Neural progenitor cell (in vitro differentiated cells): ENCODE measurements at regions not wholly inside any gene's neighbourhood (a gene's known extent, or its start where the extent isn't known, plus 50 kb on each side); places are given as distances from the start of the nearest gene placed in this dataset.

Source experiments
- DNase-seq: peaks from one replicate; pipeline ENCODE4 v3.0.0-alpha.2; 2016; ENCODE audit warnings: low spot score
- H2AFZ ChIP-seq: fragments of 200-600 bp; sonication (generic); replicated peaks from 2 replicates; pipeline ENCODE4 v1.6.1; 2016; ENCODE audit warnings: antibody characterized with exemption
- H3F3A ChIP-seq: fragments of 200-600 bp; sonication (generic); 2 replicates; pipeline ENCODE4 v1.6.1; 2016; ENCODE audit warnings: antibody characterized with exemption, low read depth
- H3K27ac ChIP-seq: fragments of 200-600 bp; sonication (generic); 2 replicates; pipeline ENCODE4 v1.5.1; 2016; ENCODE audit warnings: mild to moderate bottlenecking
- H3K27me3 ChIP-seq: fragments of 200-600 bp; sonication (generic); 2 replicates; pipeline ENCODE4 v1.6.1; 2016; ENCODE audit warnings: mild to moderate bottlenecking, moderate library complexity
- H3K36me3 ChIP-seq: fragments of 200-600 bp; sonication (generic); 2 replicates; pipeline ENCODE4 v1.5.1; 2016
- H3K4me1 ChIP-seq: fragments of 200-600 bp; sonication (generic); 2 replicates; pipeline ENCODE4 v1.6.1; 2016; ENCODE audit warnings: mixed run types
- H3K4me2 ChIP-seq: fragments of 200-600 bp; sonication (generic); 2 replicates; pipeline ENCODE4 v1.6.1; 2016
- H3K4me3 ChIP-seq: fragments of 200-600 bp; sonication (generic); 2 replicates; pipeline ENCODE4 v1.5.1; 2016
- H3K79me2 ChIP-seq: fragments of 200-600 bp; sonication (generic); 2 replicates; pipeline ENCODE4 v1.6.1; 2016; ENCODE audit warnings: low read depth
- H3K9ac ChIP-seq: fragments of 200-600 bp; sonication (generic); 2 replicates; pipeline ENCODE4 v1.6.1; 2016
- H3K9me3 ChIP-seq: fragments of 200-600 bp; sonication (generic); 2 replicates; pipeline ENCODE4 v1.5.1; 2016; ENCODE audit warnings: low read depth
- H4K20me1 ChIP-seq: fragments of 200-600 bp; sonication (generic); 2 replicates; pipeline ENCODE4 v1.6.1; 2016; ENCODE audit warnings: low read depth
- H3K27ac Mint-ChIP-seq: 3 replicates; pipeline ENCODE4 v1.8.0; 2021; ENCODE audit warnings: mixed read lengths
- H3K27me3 Mint-ChIP-seq: 2 replicates; pipeline ENCODE4 v1.8.0; 2022; ENCODE audit warnings: low read depth, mild to moderate bottlenecking, inconsistent platforms, moderate library complexity, mixed read lengths; ENCODE audit not compliant: insufficient read depth
- H3K36me3 Mint-ChIP-seq: 3 replicates; pipeline ENCODE4 v1.8.0; 2021; ENCODE audit warnings: mixed read lengths
- H3K4me1 Mint-ChIP-seq: 3 replicates; pipeline ENCODE4 v1.8.0; 2021; ENCODE audit warnings: mixed read lengths
- H3K4me3 Mint-ChIP-seq: 3 replicates; pipeline ENCODE4 v1.8.0; 2021; ENCODE audit warnings: mild to moderate bottlenecking, moderate library complexity, mixed read lengths
- H3K9me3 Mint-ChIP-seq: 3 replicates; pipeline ENCODE4 v1.8.0; 2020; ENCODE audit warnings: mixed read lengths
- EZH2 ChIP-seq: fragments of 200-600 bp; sonication (generic); IDR thresholded peaks from 2 replicates; pipeline ENCODE4 v1.6.1; 2017; ENCODE audit warnings: antibody characterized with exemption, mild to moderate bottlenecking, moderate library complexity
- EZH2phosphoT487 ChIP-seq: fragments of 200-600 bp; sonication (generic); IDR thresholded peaks from 2 replicates; pipeline ENCODE4 v1.6.1; 2017; ENCODE audit warnings: antibody characterized with exemption
- TF ChIP-seq, protein P1 (sequence below): fragments of 200-600 bp; sonication (generic); IDR thresholded peaks from 2 replicates; pipeline ENCODE4 v1.5.1; 2017; ENCODE audit warnings: antibody characterized with exemption, mild to moderate bottlenecking

DNA sequence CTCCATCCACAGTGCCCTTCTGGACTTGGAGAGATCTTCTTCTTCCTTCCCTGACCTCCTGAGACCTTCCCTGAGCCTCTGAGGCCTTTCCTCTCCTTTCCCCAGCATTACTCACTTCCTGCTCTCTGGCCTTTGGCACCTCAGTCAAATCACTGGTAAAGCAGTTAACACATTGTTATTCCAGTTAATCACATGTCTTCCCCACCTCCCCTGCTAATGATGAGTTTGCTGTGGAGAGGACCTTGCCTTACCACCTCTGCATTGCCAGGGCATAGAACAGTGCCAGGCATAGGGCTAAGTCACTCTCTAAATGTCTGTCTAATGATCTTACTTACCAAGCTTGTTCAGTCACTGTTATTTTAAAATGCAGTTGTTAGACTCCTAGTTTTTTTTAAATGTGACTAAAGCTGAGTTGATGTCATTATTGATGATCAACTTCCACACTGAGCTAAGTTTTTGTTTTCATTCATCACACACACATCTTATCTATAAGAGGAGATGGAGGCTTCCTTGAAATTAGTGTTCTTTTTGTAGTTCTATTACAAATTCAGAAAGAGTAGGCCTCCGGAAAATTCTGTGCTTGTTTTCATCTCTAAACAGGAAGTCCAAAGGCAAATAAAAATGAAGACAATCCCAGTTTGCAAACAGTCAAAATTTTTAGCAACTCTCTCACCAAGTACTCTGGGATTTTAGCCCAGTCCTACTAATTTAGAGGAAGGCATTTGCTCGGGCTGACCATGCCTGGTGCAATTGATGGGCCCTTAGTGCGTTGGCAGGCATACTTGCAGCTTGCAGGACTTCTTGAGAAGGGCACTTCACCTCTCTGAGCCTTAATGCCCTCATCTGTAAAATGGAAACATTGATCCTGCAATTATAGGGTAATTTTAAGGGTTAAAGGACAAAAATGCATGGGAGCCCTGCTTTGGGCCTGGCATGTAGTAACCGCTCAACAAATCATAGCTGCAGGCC, 113.7 kb upstream of the SPRED2 start:
- no peak overlapping the region for H3K27ac Mint-ChIP-seq

DNA sequence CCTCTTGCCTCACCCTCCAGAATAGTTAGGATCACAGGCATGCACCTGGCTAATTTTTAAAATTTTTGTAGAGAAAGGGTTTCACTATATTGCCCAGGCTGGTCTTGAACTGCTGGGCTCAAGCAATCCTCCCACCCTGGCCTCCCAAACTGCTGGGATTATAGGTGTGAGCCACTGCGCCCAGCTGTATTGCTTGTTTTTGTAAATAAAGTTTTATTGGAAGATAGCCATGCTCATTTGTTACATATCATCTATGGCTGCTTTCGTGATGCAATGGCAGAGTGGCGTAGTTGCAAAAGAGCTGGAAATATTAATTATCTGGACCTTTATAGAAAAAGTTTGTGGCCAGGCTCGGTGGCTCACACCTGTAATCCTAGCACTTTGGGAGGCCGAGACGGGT, 109.4 kb upstream of the SPRED2 start:
- H3K27ac Mint-ChIP-seq: no peak overlapping the region
- H3K79me2 ChIP-seq: no peaks in the 10 kb centered on the region
- H2AFZ ChIP-seq: no peak overlapping the region

More for the DNA sequence above, 113.7 kb upstream of the SPRED2 start:
- H3K9me3 ChIP-seq: no peaks in the 10 kb centered on the region
- no peak overlapping the region for H3K27ac ChIP-seq
- H3K36me3 ChIP-seq: no peaks in the 10 kb centered on the region
- H4K20me1 ChIP-seq: no peaks in the 10 kb centered on the region
- no peak for DNase-seq
- Mint-ChIP-seq H3K36me3 (no peaks in the 10 kb centered on the region), H3K9me3 (no peaks in the 10 kb centered on the region), H3K27me3 (peaks cover 3% of the 10 kb centered on the region), H3K4me3 (no peak overlapping the region), H3K4me1 (peaks cover 17% of the 10 kb centered on the region)
- H3K27me3 ChIP-seq: no peaks in the 10 kb centered on the region
- H3K9ac ChIP-seq: no peak overlapping the region
- H3K4me1 ChIP-seq: peaks cover 7% of the 10 kb centered on the region
- no peak overlapping the region for H2AFZ ChIP-seq
- H3K79me2 ChIP-seq: no peaks in the 10 kb centered on the region
- no peak overlapping the region for H3K4me3 ChIP-seq
- H3F3A ChIP-seq: no peaks in the 10 kb centered on the region
- H3K4me2 ChIP-seq: no peak overlapping the region
- TF ChIP-seq EZH2 (no peak), EZH2phosphoT487 (no peak)
- TF ChIP-seq, protein P1, sequence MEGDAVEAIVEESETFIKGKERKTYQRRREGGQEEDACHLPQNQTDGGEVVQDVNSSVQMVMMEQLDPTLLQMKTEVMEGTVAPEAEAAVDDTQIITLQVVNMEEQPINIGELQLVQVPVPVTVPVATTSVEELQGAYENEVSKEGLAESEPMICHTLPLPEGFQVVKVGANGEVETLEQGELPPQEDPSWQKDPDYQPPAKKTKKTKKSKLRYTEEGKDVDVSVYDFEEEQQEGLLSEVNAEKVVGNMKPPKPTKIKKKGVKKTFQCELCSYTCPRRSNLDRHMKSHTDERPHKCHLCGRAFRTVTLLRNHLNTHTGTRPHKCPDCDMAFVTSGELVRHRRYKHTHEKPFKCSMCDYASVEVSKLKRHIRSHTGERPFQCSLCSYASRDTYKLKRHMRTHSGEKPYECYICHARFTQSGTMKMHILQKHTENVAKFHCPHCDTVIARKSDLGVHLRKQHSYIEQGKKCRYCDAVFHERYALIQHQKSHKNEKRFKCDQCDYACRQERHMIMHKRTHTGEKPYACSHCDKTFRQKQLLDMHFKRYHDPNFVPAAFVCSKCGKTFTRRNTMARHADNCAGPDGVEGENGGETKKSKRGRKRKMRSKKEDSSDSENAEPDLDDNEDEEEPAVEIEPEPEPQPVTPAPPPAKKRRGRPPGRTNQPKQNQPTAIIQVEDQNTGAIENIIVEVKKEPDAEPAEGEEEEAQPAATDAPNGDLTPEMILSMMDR: no peak

DNA sequence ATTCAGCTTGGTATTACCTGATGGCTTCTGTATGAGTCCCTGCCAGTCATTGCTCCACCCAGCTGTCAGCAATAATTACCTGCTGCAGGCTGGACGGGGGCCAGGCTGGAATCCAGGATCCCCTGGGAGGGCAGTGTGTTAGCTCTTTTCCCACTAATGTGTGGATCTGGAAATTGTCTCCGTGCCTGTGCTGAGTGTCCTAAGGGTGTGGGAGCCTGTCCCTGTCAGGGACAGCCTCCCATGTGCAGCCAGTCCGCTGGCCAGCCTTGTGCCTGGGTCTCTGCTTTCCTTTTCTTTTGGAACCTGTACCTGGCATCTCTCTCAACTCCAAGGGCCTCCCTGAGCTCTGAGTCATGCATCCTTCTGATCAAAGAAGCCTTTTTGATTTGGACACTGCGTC, 107.2 kb upstream of the SPRED2 start:
- no peaks in the 10 kb centered on the region for H3K79me2 ChIP-seq
- Mint-ChIP-seq H3K4me3 (no peak overlapping the region), H3K9me3 (no peaks in the 10 kb centered on the region), H3K36me3 (no peaks in the 10 kb centered on the region), H3K27ac (no peak overlapping the region), H3K4me1 (peaks cover 3% of the 10 kb centered on the region), H3K27me3 (no peaks in the 10 kb centered on the region)
- H2AFZ ChIP-seq: no peak overlapping the region
- no peaks in the 10 kb centered on the region for H3K36me3 ChIP-seq
- H3K27me3 ChIP-seq: no peaks in the 10 kb centered on the region
- no peak overlapping the region for H3K4me3 ChIP-seq
- no peaks in the 10 kb centered on the region for H3F3A ChIP-seq
- H3K9ac ChIP-seq: no peak overlapping the region
- H3K4me1 ChIP-seq: no peaks in the 10 kb centered on the region
- DNase-seq: no peak
- no peak overlapping the region for H3K4me2 ChIP-seq
- H3K27ac ChIP-seq: no peak overlapping the region
- H3K9me3 ChIP-seq: no peaks in the 10 kb centered on the region
- TF ChIP-seq, protein P1: no peak
- TF ChIP-seq EZH2 (no peak), EZH2phosphoT487 (no peak)
- no peaks in the 10 kb centered on the region for H4K20me1 ChIP-seq

More for the DNA sequence above, 109.4 kb upstream of the SPRED2 start:
- Mint-ChIP-seq H3K4me3 (no peak overlapping the region), H3K36me3 (no peaks in the 10 kb centered on the region), H3K27me3 (no peaks in the 10 kb centered on the region), H3K9me3 (no peaks in the 10 kb centered on the region), H3K4me1 (peaks cover 3% of the 10 kb centered on the region)
- Histone ChIP-seq H3F3A (no peaks in the 10 kb centered on the region), H3K4me3 (no peak overlapping the region), H3K36me3 (no peaks in the 10 kb centered on the region), H3K4me1 (no peaks in the 10 kb centered on the region), H4K20me1 (no peaks in the 10 kb centered on the region), H3K27ac (no peak overlapping the region), H3K4me2 (no peak overlapping the region), H3K27me3 (no peaks in the 10 kb centered on the region), H3K9me3 (no peaks in the 10 kb centered on the region), H3K9ac (no peak overlapping the region)
- no peak for DNase-seq
- TF ChIP-seq, protein P1: no peak
- no peak for TF ChIP-seq EZH2phosphoT487
- no peak for TF ChIP-seq EZH2
